Neutrophil (primary cell): ENCODE measurements at regions not wholly inside any gene's neighbourhood (a gene's known extent, or its start where the extent isn't known, plus 50 kb on each side); places are given as distances from the start of the nearest gene placed in this dataset.

ENCODE experiments used
- H3K27ac ChIP-seq: fragments of 200-600 bp; sonication (generic); 2 replicates; pipeline ENCODE4 v1.5.1; 2016; ENCODE audit warnings: mild to moderate bottlenecking, moderate library complexity
- H3K27me3 ChIP-seq: fragments of 200-600 bp; sonication (generic); 2 replicates; pipeline ENCODE4 v1.6.0; 2016; ENCODE audit warnings: mild to moderate bottlenecking
- H3K36me3 ChIP-seq: fragments of 200-600 bp; sonication (generic); 2 replicates; pipeline ENCODE4 v1.5.1; 2017
- H3K4me1 ChIP-seq, 2 experiments: fragments of 200-600 bp in 1 of 2; sonication (generic) in 1 of 2; 1 replicate in 1 of 2; 2 replicates in 1 of 2; pipeline versions ENCODE4 v1.5.1 to v1.6.1; 2013 to 2016; ENCODE audit warnings: low read depth in 1 of 2, low read length in 1 of 2, mild to moderate bottlenecking in 1 of 2, moderate library complexity in 1 of 2; ENCODE audit not compliant: control insufficient read depth in 1 of 2, insufficient read depth in 1 of 2
- H3K4me3 ChIP-seq, 2 experiments: fragments of 200-600 bp in 1 of 2; sonication (generic) in 1 of 2; 1 replicate in 1 of 2; 2 replicates in 1 of 2; pipeline ENCODE4 v1.5.1; 2013 to 2016; ENCODE audit warnings: low read depth in 1 of 2, low read length in 1 of 2, mild to moderate bottlenecking in 1 of 2, moderate library complexity in 1 of 2
- H3K9me3 ChIP-seq: fragments of 200-600 bp; sonication (generic); 2 replicates; pipeline ENCODE4 v1.5.1; 2016
- CTCF ChIP-seq: fragments of 200-600 bp; sonication (generic); IDR thresholded peaks from 2 replicates; pipeline ENCODE4 v1.5.1; 2016; ENCODE audit warnings: antibody characterized with exemption

DNA sequence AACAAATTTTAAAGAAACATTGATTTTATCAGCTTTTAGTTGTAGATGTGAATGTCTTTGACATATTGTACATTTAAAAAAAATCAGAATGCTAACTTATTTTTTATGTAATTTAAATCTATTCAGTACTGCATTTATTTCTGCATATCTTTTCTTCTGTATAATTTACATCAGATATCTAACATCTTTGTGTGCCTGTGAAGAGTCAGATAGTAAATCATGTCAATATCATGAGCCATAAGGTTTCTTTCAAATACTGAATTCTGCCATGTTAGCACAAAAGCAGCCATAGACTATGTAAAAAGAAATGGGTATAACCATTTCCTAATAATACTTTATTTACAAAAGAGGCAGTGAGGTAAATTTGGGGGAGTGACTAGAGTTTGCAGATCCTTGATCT, 1829.2 kb downstream of the NCAM2 start:
- Histone ChIP-seq H3K36me3 (no peaks in the 10 kb centered on the region), H3K27ac (no peak overlapping the region), H3K27me3 (no peaks in the 10 kb centered on the region), H3K4me3 (no peak overlapping the region), H3K9me3 (no peaks in the 10 kb centered on the region), H3K4me1 (no peaks in the 10 kb centered on the region)
- TF ChIP-seq CTCF: no peak

DNA sequence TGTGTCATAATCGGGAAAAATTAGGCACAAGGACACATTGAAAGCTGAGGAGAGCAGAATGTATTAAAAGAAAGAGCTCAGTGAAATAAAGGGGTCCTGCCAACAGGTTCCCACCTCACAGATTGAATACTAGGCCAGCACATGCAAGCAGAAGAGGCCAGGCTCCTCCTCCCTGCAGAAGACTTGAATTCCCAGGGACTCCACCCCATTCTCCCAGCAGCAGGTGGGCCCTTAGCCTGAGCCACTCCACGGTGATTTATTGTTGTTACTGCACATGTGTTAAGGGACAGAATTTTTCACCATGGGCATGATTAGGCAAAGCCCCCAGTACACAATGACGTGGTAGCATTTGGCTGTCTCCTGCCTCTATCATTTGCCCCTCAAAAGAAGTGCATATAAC, 1844.7 kb downstream of the NCAM2 start:
- no peaks in the 10 kb centered on the region for H3K4me1 ChIP-seq
- H3K27ac ChIP-seq: no peak overlapping the region
- no peaks in the 10 kb centered on the region for H3K27me3 ChIP-seq
- H3K36me3 ChIP-seq: no peaks in the 10 kb centered on the region
- TF ChIP-seq CTCF: no peak
- no peaks in the 10 kb centered on the region for H3K9me3 ChIP-seq
- no peak overlapping the region for H3K4me3 ChIP-seq

GRCh38 chr21:22855581-22855980, 1857.4 kb downstream of the NCAM2 start:
- Histone ChIP-seq H3K9me3 (no peaks in the 10 kb centered on the region), H3K4me1 (no peaks in the 10 kb centered on the region), H3K27ac (no peak overlapping the region), H3K27me3 (no peaks in the 10 kb centered on the region), H3K36me3 (no peaks in the 10 kb centered on the region), H3K4me3 (no peak overlapping the region)
- no peak for TF ChIP-seq CTCF

- Histone ChIP-seq H3K27ac (no peak overlapping the region), H3K9me3 (no peaks in the 10 kb centered on the region), H3K4me3 (no peak overlapping the region), H3K36me3 (no peaks in the 10 kb centered on the region), H3K4me1 (no peaks in the 10 kb centered on the region), H3K27me3 (no peaks in the 10 kb centered on the region)
- TF ChIP-seq CTCF: no peak
Observed at GRCh38 chr21:22871692-22872091, 1873.5 kb downstream of the NCAM2 start.

- no peaks in the 10 kb centered on the region for H3K36me3 ChIP-seq
- no peak for TF ChIP-seq CTCF
- no peak overlapping the region for H3K27ac ChIP-seq
- no peaks in the 10 kb centered on the region for H3K9me3 ChIP-seq
- no peak overlapping the region for H3K4me3 ChIP-seq
- no peaks in the 10 kb centered on the region for H3K4me1 ChIP-seq
- H3K27me3 ChIP-seq: no peaks in the 10 kb centered on the region
Observed at GRCh38 chr21:22880573-22880972, 1882.4 kb downstream of the NCAM2 start.

DNA sequence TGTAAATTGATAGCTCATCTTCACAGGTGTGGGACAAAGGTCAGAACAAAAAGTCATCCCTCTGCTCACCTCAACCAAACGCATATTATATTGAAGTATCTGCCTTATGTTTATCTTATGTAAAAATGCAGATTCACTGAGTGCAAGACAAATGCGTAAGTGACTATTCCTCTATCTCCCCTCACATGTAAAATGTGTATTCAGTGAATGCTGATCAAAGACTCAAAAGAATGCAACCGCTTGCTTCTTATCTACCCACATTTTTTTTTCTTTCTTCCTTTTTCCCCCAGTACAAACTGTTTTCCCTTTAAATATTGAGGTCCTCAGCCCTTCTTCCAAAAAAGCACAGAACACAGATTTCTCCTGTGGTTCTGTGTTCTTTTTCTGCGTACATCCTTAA, 1882.9 kb downstream of the NCAM2 start:
- H3K4me3 ChIP-seq: no peak overlapping the region
- H3K4me1 ChIP-seq: no peaks in the 10 kb centered on the region
- no peaks in the 10 kb centered on the region for H3K9me3 ChIP-seq
- TF ChIP-seq CTCF: no peak
- H3K36me3 ChIP-seq: no peaks in the 10 kb centered on the region
- no peaks in the 10 kb centered on the region for H3K27me3 ChIP-seq
- H3K27ac ChIP-seq: no peak overlapping the region
